Fibroblast of upper back skin (primary cell): ENCODE measurements at regions not wholly inside any gene's neighbourhood (a gene's known extent, or its start where the extent isn't known, plus 50 kb on each side); places are given as distances from the start of the nearest gene placed in this dataset.

Experiments
- DNase-seq: peaks from one replicate; pipeline ENCODE4 v3.0.0-alpha.2; 2013

DNA sequence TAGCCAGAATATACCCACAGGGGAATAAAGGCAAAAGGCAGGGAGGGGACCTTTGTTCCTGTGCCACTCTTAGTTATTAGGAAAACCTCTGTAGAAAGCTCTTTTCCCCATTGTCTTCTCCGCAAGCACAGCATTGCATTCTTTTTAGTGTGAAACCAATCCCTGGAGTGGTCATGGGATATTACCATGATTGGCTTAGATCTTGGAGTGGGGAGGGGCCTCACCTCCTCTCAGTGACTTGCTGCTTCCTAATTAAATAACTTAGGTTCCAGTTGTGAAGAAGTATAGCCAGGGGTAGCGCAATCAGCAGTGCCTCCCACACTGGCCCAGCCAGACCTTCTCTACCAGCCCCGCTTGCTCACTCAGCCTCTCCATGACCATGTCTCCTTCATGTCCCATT lies 49.9 kb upstream of the AFF3 start:
- no peak for DNase-seq
